ENCODE measurements at regions not wholly inside any gene's neighbourhood (a gene's known extent, or its start where the extent isn't known, plus 50 kb on each side); places are given as distances from the start of the nearest gene placed in this dataset.

DNA sequence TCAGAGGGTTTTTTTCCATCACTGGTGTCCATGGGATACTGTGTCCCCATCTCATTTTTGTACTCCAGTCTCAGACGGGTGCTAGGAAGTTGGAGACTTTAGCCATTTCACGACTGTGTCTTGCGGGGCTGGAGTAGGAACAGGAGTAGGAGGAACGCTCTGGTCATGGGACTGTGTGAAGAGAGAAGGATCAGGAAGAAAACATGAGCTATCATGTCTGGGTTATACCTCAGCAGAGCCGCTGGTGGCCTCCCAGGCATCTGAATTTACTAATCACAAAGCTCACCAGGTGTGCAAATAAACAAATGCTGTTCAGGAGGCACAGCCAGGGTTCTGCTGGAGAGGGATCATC lies 225.4 kb downstream of the SEC14L1 start:
- no peak for FAIRE-seq

DNA sequence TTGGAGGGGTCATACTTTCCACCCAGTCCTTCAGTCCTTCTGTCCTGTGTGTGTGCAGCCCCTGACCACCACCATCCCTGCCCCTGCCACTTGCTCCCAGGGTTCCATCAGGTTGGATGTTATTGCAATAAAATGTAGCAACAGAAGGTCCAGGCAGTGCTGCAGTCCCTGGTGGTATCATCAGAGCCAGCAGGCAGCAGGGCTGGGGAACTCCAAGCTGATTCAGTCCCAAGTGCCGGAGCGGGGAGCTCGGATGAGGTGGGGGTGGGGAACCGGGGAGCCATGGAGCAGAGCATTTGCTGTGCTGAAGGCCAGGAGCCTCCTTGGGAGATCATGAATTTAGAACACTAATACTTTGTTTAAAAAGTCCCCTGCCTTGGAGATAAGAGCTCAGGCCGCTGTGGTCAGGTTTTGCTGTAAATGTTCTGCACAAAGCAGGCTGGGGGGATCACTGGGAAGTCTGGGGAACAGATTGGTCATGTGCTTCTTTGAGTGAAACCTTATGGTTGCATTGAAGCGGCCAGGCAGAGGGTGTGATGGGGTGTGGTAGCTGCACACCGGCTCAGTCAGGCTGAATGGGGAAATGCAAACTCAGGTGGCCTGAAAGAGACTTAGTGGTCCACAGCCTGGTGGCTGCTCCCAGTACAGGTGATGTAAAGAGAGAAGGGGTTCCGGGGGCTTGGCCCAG lies 225.9 kb downstream of the SEC14L1 start:
- no peak for FAIRE-seq

DNA sequence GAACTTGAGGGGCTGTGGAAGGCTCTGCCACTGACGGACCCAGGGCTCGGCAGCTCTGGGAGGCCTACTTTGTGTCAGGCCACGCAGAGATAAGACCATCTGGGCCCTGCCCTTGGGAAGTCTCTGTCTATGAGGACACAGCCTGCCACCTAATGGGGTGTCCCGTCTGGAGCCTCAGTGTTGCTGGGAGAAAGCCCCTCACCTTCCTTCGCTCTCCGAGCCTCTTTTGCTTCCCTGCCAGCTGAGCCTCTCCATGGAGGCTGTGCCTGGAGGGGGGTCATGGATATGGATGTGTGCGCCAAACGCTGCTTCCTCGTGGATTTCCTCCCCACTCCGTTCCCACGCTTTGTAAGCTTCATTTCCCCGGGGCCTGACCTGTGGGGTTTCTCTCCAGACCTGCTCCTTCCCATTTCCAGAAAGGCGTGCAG lies 228.8 kb downstream of the SEC14L1 start:
- no peak for FAIRE-seq

DNA sequence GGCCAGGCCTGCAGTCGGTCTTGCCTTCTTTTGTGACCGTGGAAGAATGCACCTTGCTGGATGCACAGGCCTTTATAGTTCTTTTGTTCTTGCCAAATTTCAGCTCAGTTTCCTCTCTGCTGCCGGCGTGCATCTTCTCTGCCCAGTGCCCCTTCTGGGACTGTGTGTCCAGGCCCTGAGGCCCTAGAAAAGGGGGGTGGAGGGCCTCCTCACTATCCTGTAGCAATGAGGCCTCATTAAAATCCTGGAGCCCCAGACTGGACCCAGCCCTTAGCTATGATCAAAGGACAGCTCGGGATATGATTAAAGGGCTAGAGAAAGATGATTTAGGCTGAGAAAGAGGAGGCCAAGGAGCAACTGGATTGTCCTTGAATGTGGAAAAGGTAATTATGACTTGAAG lies 229.8 kb downstream of the SEC14L1 start:
- FAIRE-seq: no peak

DNA sequence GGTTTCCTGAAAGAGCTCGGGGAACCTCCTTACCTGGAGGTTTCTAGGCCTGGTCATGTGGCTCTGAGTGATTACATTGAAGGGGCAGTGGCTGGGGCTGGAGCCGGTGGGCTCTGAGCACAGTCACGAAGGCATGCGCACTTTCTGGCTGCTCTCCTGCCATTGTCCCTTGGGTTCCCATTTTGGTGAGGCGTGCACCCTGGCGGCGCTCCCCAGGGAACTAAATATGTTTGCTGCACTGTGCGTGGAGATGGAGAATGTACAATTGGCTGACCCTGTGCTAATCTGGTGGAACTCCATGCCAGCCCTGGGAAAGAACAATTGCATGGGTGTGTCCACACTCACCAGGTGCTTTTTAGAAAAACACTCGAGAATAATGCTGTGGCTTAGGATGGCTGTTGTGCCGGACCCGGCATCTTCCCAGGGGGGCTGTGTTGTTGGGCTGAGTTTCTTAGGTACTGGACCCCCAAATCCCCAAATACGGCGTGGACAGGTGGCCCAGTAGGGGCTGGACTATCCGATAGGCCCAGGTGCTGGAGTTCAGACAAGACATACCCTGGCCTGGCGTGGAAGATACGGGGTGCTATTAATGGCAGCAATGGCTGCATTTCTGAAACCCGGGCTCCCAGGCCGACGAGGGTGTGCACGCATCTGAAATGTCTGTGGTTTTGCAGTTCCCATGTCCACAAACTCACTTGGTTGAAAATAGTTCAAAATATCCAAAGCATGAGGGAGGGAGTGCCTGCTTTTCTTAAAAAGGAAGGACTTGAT lies 230.5 kb downstream of the SEC14L1 start:
- FAIRE-seq: no peak

DNA sequence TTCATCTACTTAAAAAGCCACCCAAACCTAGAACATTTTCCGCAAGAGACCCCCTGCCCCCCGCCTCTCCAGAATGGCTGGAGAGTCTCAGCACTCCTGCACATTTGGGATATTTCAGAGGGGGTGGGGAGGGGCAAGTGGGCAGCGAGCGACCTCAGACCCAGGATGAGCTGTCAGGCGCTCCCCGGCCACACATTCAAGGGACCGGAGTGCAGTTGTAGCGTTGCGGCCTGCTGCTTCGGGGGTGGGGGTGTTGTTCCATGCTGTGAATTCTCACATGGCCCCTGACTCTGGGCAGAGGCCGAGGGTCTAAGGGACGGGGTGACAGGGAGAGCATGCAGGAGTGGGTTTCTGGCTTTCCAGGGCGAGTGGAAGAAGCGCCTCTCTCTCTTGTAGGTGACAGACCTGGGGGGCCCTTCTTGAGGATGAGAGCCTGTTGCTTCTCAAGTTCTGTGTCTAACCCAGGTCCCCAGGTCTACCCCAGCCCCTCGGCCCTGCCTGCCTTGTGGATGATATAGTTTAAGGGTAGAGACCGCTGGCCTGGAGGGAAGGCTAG lies 231.2 kb downstream of the SEC14L1 start:
- FAIRE-seq: no peak

DNA sequence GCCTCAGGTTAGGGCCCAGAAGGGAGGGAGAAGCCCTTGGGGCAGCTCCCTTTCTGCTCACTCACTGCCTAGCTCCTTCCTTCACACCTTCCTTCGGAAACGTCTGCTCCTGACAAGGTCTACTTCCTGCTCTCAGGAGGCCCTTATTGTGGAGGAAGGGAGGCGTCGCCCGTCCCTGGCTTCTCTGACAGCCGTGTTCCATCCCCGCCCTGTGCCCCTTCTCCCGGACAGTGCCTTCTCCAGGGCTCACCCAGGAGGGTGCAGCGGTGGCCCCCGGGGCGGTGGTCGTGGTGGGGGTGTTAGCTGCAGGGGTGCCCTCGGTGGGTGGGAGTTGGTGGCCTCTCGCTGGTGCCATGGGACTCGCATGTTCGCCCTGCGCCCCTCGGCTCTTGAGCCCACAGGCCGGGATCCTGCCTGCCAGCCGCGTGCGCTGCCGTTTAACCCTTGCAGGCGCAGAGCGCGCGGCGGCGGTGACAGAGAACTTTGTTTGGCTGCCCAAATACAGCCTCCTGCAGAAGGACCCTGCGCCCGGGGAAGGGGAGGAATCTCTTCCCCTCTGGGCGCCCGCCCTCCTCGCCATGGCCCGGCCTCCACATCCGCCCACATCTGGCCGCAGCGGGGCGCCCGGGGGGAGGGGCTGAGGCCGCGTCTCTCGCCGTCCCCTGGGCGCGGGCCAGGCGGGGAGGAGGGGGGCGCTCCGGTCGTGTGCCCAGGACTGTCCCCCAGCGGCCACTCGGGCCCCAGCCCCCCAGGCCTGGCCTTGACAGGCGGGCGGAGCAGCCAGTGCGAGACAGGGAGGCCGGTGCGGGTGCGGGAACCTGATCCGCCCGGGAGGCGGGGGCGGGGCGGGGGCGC lies 231.9 kb downstream of the SEC14L1 start:
- no peak for FAIRE-seq

DNA sequence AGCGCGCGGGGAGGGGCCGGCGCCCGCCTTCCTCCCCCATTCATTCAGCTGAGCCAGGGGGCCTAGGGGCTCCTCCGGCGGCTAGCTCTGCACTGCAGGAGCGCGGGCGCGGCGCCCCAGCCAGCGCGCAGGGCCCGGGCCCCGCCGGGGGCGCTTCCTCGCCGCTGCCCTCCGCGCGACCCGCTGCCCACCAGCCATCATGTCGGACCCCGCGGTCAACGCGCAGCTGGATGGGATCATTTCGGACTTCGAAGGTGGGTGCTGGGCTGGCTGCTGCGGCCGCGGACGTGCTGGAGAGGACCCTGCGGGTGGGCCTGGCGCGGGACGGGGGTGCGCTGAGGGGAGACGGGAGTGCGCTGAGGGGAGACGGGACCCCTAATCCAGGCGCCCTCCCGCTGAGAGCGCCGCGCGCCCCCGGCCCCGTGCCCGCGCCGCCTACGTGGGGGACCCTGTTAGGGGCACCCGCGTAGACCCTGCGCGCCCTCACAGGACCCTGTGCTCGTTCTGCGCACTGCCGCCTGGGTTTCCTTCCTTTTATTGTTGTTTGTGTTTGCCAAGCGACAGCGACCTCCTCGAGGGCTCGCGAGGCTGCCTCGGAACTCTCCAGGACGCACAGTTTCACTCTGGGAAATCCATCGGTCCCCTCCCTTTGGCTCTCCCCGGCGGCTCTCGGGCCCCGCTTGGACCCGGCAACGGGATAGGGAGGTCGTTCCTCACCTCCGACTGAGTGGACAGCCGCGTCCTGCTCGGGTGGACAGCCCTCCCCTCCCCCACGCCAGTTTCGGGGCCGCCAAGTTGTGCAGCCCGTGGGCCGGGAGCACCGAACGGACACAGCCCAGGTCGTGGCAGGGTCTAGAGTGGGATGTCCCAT lies 232.8 kb downstream of the SEC14L1 start:
- FAIRE-seq: no peak

DNA sequence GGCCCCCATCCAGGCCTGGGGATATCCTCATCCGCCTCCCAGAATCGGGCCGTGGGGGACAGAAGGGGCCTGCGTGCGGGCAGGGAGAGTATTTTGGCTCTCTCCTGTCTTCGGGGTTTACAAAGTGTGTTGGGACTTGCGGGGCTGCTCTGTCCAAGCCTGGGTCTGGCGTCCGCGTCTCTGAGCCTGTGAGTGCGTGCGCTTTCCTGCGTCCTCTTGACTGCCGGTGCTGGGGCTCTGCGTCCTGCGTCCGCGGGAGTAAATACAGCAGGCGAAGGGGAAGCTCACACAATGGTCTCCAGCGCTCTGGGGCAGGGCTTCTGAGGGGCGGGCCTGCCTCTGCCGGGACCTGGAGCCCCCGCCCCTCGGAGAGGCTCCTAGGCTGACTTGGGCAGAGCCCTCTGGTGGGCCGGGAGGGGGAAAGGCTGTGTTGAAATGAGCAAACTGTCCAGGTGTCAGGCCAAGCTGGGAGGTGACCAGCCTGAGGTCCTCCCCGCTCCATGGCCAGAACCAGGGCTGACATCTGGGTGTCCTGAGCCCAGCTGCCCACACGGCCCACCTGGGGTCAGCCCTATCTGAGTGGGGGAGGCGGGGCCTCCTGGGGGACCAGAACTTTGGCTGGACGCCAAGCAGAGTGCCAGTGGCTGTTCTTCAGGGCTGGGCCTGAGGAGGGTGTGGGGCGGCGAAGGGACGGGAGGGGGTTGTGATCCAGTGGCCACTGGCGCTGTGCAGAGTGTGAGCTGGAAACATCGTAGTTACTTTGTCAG lies 233.6 kb downstream of the SEC14L1 start:
- no peak for FAIRE-seq

DNA sequence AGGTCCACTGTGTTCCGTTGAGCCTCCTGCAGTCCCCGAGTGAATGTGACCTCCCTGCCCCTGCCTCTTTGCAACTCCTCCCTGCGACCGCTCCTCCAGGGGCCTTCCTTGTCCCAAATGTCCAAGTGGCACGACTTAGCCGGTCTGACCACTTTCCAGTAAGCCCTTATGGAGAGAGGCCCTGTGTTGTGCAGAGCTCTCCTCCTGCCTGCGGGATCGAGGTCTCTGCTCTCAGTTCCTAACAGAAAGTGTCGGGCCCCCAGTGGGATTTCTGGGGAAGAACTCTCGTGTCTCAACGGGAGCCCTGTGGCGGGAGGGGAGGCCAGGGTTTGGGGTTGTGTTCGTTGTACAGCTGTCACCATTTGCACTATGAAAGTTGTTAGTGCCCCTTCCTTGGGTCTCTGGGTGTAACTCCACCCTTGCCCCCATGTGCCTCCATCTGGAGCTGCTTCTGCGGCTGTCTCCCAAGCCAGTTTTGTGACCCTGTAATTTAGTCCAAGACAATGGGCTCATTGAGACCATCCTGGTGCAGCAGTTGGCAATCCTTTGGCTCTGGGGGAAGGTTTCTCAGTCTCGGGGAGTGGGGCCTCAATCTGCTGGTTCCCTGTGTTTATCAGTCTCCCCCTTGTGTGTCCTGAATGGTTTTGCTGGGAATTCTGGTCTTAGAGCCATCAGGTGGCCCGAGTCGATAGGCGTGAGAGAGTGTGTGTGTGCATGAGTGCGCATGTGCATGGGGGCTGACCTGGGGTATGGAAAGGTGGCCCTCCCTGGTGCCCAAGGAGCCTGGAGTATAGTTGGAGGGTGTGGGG lies 234.5 kb downstream of the SEC14L1 start:
- no peak for FAIRE-seq

DNA sequence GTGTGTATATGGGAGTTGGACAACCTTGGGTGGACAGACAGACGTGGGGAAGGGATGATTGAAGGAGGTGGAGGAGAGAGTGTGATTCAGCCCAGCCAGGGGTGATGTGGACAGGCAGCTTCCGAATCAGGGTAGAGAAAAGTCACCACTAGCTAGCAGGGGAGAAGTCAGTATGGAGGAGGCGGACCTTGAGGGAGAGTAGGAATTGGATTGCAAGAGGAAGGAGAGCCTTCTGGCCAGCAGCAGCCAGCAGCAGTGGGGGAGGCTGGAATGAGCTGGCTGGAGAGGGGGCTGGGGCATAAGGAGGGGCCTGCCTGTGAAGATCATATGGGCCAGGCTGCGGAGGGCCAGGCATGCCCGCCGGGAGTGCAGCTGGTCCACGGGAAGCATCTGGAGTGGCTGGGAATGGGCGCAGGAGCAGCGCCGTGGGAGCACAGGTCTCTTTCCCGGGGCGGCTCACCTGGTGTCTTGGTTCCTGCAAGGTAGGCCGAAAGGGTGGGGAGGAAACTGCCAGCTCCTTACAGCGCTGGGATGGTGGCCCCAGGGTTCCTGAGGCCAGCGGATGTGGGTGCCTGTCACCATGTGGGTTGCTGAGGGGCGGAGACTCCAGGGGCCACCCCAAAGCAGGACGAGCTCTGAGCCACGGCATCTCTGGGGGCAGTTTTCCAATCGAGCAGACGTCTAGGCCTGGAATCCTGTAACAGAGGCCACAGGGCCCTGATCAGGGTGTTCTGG lies 235.3 kb downstream of the SEC14L1 start:
- no peak for FAIRE-seq

DNA sequence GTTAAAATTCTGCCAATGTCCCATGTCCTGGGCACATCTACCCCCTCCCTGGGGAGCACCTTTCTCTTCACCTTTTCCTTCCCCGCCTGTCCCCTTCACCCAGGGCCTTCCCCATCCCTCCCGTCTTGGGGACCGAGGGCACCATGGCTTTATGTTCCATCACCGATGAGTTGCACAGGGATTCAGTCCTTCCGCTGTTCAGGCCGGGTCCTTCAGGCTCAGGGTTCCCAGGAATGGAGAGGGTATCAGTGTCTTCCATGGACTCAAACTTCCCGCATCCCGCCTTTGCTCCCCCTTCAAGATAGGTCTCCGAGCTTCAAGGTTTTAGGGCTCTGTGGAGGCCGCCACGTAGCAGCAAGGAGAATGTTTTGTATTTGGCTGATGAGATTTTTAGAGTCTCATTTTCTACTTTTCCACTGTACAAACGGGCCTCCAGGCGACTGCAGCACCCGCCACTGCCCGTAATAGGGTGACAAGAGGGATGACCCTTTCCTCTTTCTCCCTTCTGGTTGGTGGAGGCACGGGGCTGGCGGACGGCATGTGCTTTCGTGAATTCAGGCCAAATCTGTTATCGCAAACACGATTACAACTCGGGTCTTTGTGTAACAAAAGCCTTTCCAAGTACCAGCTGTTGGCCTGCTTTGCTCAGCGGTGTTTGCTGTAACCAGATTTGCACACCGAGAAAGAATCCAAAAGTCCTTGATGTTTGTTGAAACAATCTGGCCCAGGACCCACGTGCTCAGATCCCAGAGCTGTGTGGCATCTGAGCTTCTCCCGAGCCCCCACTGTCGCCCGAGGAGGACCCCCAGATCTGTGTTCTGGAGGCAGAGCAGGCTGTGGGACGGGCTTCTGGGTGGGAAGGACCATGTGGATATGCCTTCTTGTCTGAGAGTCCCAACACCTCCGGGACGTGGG lies 236.3 kb downstream of the SEC14L1 start:
- FAIRE-seq: no peak

DNA sequence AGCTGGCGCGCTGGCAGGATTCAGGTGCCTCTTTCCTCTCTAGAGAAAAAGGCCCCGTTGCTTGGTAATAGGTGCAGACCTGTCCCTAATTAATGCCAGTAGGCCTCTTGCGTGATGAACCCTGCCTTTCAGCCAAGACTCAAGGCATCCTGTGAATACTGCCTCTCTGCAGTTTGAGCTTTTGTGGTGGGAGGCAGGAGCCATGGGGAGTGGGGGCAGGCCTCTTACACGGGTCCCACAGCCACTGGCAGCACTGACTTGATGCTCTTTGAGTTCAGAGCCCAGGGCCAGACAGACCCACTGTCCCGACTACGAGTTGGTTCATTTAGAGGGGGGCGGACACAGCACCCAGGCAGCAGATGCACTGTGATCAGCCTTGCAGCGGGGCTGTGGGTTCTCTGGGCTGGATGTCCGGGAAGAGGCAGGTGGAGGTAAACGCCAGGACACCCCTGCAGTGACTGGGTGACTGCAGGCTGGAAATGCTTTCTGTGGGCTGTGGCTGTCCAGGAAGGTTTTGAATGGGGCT lies 237.0 kb downstream of the SEC14L1 start:
- no peak for FAIRE-seq

DNA sequence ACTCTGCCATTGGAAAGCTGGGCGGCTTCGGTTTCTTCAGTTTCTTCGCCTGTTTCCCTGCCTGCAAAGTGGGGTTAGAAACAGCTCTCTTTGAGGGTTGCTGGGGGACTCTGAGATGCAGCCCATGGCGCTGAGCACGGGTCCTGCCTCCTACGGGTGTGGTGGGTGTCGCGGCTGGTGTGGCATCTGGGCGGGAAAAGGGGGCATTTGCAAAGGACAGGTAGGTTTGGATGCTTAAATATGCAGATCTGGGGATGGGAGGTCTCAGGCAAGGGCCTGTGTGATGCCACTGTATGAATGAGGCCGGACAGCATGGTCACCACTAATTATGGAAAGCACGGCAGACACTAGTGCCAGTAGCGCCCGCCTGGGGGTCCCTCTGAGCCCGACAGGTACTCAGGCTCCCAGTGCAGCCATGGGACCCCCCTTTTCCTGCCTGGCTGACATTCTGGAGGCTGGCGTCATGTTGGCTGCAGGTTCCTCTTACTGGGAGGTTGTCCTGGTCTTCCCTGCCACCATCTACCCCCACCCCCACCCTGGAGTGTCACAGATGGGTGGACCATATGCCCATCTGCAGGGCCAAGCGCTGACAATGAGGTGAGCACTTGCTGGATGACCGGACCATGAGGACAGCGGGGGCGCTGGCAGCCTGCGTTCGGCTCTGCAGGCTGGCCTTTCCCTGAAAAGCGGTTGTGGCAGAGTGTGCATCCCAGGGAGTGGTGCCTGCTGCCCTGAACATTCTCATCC lies 237.7 kb downstream of the SEC14L1 start:
- FAIRE-seq: no peak

DNA sequence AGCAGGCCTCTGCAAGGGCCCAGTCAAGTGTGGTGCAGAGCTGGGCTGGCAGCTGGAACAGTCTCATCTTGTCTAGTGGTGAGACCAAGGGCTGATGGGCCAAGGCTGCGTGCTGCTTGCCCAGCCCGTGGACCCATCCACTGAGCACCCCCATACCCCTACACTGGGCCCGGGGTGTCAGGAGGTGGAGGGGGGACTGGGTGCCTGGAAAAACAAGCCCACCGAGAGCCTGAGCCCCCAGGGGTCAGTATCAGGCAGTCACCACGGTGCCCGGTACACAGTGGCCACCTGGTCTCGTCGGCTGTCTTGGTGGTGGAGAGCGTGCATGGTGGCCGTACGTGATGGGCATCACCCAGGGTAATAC lies 238.3 kb downstream of the SEC14L1 start:
- FAIRE-seq: no peak

DNA sequence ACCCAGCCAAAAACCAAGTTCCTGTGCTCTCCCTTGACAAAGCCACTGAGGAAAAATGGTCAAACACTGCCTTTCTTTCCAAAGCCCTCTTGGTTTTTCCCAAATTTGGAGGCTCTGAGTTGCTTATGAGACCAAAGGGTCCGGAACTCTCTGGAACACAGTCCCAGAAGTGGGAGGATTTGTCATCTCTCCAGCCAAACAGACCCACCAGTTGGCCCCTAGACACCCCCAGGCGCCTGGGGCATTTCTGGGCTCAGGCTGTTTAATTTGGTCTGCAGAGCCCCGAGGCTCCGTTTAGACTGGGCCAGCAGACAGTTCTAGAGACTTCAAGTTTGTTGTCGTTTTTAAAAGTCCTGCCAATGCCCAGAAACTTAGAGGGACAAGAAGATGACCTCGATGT lies 239.1 kb downstream of the SEC14L1 start:
- no peak for FAIRE-seq

DNA sequence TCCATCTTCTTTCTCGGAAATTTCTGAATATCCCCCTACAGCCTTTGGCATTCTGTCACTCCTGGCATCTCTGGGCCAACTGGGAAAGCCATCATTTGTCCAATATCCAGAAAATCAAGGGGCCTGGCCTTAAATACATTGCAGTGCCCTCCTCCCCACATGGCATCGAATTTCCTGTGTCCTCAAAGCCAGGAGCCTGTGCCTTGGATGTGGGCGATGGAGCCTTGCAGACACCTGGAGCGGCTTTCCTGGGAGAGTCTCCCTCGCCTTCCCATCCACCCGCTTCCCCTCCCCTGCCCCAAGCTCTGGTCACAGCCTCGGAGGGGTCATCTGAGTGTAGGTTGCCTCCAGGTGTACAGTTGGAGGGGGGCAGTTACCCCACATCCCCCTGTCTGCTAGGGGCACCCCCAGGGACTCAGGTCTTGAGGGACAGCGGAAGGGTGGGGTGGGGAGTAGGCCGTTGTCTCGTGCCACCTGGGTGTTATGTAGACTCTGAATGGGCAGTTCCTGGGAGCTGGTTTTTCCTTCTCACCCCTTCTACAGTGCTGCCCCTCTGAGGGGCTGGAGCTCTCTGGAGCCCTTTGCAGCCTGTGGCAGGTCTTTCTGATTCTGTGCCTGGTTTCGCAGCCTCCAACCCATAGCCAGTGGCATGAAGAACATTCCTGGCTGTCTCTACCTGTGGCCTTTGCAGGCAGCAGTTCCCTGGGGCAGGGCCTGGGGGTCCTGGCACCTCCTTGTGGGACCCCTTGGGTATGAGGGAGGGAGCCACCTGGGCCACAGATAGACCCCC lies 239.8 kb downstream of the SEC14L1 start:
- FAIRE-seq: no peak

All from islet of Langerhans (tissue), 1 donor.